ENCODE measurements at regions not wholly inside any gene's neighbourhood (a gene's known extent, or its start where the extent isn't known, plus 50 kb on each side); places are given as distances from the start of the nearest gene placed in this dataset.

DNA sequence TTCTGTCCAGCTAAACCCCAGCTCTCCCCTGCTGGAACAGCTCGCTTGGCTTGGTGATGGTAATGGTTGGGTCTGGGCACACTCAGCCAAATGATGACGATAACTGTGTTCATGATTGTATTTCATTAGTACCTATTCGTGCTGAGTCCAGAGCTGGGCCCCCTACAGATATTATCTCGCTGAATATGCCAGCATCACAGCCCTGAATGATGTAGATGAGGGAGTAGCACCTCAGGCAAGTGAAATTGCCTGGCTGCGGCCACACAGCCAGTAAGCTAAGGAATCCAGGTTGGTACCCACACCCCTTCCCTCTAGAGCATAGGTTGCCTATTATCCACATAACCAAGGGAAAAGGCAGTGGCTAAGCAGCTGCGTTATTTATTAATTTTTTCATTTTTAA is 163.5 kb downstream of the KTN1 start:
- TF ChIP-seq, protein P1, sequence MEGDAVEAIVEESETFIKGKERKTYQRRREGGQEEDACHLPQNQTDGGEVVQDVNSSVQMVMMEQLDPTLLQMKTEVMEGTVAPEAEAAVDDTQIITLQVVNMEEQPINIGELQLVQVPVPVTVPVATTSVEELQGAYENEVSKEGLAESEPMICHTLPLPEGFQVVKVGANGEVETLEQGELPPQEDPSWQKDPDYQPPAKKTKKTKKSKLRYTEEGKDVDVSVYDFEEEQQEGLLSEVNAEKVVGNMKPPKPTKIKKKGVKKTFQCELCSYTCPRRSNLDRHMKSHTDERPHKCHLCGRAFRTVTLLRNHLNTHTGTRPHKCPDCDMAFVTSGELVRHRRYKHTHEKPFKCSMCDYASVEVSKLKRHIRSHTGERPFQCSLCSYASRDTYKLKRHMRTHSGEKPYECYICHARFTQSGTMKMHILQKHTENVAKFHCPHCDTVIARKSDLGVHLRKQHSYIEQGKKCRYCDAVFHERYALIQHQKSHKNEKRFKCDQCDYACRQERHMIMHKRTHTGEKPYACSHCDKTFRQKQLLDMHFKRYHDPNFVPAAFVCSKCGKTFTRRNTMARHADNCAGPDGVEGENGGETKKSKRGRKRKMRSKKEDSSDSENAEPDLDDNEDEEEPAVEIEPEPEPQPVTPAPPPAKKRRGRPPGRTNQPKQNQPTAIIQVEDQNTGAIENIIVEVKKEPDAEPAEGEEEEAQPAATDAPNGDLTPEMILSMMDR (IDR thresholded peaks at IDR 0.05): no peak
- TF ChIP-seq POLR2A (IDR thresholded peaks at IDR 0.05): no peak
